B cell (primary cell): ENCODE measurements at regions not wholly inside any gene's neighbourhood (a gene's known extent, or its start where the extent isn't known, plus 50 kb on each side); places are given as distances from the start of the nearest gene placed in this dataset.

ENCODE experiments used
- CTCF ChIP-seq: fragments of 200-600 bp; IDR thresholded peaks from one replicate; pipeline ENCODE4 v1.8.0; 2022; ENCODE audit warnings: antibody characterized with exemption, mild to moderate bottlenecking
- EZH2 ChIP-seq: IDR thresholded peaks from 2 replicates; pipeline ENCODE4 v1.6.1; 2012; ENCODE audit warnings: borderline replicate concordance, low read depth, mild to moderate bottlenecking, moderate library complexity, low read length; ENCODE audit not compliant: insufficient read depth, poor library complexity, severe bottlenecking

DNA sequence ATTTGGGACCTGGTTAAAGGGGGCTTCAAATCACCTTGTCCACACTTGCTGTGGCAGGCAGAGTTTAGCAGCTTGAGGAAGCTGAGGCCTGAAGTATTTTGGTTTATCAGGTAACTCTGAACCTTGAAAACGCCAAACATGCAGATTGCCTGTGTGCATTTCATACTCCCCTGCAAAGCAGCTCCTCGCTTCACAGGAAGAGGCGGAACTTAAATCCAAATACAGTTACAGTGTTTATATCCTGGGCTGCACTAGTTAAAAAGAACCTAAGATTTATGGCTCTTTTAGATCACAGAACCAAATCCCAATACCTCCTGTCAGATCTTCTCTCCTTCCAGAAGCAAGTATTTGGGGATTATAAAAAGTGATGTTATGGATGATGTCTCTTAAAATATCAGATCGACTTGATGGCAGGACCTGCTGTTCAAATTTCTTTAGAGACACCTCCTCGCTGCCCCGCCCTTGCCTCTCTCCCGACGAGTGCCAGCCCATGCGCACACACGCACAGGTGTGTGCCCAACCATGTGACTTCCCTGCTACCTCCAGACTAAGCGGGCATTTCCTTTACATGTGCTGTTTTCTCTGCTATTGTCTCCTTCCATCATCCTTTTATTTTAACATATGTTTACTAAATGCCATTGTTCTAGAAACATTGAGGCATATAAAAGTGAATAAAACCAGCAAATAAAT, 224.6 kb upstream of the FOXQ1 start:
- TF ChIP-seq CTCF = no peak
- no peak for TF ChIP-seq EZH2
